ENCODE measurements at regions not wholly inside any gene's neighbourhood (a gene's known extent, or its start where the extent isn't known, plus 50 kb on each side); places are given as distances from the start of the nearest gene placed in this dataset.

- TF ChIP-seq, protein P1, sequence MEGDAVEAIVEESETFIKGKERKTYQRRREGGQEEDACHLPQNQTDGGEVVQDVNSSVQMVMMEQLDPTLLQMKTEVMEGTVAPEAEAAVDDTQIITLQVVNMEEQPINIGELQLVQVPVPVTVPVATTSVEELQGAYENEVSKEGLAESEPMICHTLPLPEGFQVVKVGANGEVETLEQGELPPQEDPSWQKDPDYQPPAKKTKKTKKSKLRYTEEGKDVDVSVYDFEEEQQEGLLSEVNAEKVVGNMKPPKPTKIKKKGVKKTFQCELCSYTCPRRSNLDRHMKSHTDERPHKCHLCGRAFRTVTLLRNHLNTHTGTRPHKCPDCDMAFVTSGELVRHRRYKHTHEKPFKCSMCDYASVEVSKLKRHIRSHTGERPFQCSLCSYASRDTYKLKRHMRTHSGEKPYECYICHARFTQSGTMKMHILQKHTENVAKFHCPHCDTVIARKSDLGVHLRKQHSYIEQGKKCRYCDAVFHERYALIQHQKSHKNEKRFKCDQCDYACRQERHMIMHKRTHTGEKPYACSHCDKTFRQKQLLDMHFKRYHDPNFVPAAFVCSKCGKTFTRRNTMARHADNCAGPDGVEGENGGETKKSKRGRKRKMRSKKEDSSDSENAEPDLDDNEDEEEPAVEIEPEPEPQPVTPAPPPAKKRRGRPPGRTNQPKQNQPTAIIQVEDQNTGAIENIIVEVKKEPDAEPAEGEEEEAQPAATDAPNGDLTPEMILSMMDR (IDR thresholded peaks at IDR 0.05; ENCODE audit: insufficient read depth, low read length, missing control alignments), result no peak
- ChIA-PET CTCF (no interaction called here), POLR2A (no interaction called here)
- no peak overlapping the region for H3K4me3 ChIP-seq (ENCODE audit: low read depth, low read length)
- no peak for DNase-seq (ENCODE audit: low read depth, low spot score)
Measured at GRCh38 chr3:144466540-144466939, 494.9 kb downstream of the DIPK2A start.

DNA sequence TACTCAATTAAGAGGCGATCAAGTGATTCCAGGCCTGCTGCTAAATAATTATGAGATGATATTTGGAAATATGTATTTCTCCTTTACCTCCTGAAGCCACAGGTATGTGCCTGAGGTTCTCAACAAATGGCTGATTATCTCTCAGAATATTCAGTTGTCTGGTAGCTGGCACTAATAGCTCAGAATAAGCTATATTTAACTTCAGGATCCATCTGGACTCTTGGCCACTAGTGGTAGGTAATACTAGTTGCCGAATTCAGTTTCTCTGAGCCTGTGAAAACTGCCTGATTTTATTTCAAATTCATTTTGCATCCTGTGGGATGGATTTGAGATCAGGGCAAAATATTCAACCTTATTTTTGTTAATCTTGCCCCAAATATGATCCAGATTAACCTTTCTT, 499.0 kb downstream of the DIPK2A start:
- TF ChIP-seq, protein P1 (IDR thresholded peaks at IDR 0.05; ENCODE audit: insufficient read depth, low read length, missing control alignments), result no peak
- CTCF ChIA-PET, result no interaction called here

DNA sequence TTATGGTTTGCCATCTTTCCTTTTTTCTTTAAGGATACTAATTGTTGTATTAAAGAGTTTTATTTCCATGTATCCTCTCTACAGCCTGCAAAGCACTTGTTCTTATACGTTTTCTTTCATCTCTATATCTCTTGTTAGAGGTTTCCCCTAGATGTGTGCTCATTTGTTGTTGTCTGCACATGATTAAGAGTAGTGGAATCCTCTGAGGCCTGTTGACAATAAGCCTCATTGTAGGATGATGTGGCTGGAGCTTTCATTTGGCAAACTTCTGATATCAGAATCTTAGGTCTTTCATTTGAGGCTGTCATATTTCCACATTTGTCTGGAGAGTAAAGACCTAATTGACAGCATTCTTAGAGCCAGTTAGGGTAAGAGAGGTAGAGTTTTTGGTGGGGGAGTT, 506.0 kb downstream of the DIPK2A start:
- no peak for DNase-seq (ENCODE audit: low read depth, low spot score)
- H3K4me3 ChIP-seq (ENCODE audit: low read depth, low read length), result no peak overlapping the region
- POLR2A ChIA-PET, result no interaction called here
- TF ChIP-seq, protein P1 (IDR thresholded peaks at IDR 0.05; ENCODE audit: insufficient read depth, low read length, missing control alignments), result no peak
- CTCF ChIA-PET, result no interaction called here

More for the DNA sequence above, 499.0 kb downstream of the DIPK2A start:
- H3K4me3 ChIP-seq (ENCODE audit: low read depth, low read length), result no peak overlapping the region
- POLR2A ChIA-PET, result no interaction called here
- no peak for DNase-seq (ENCODE audit: low read depth, low spot score)

DNA sequence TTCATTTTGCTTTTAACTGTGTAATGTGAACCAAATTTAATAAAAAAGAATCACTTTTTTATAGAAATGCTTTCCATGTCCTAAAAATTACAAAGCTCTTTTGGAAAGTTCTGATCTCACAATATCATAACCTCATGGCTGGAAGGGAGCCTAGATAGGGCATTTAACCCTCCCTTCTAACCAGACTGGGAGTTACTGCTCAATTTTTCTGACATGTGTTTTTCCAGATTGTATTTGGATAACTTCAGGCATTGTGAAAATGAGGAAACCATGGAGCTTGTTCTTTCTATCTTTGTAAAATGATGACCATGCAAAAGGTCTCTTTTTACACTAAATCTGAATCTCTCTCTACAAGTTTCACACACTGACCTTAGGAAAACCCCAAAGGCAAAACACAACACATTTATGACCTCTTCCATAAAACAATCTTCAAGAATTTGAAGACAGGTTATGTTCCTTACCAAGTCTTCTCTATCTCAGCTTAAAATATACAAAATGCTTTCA, 508.8 kb downstream of the DIPK2A start:
- no peak for DNase-seq (ENCODE audit: low read depth, low spot score)
- TF ChIP-seq, protein P1 (IDR thresholded peaks at IDR 0.05; ENCODE audit: insufficient read depth, low read length, missing control alignments), result no peak
- ChIA-PET POLR2A (no interaction called here), CTCF (no interaction called here)
- no peak overlapping the region for H3K4me3 ChIP-seq (ENCODE audit: low read depth, low read length)

- TF ChIP-seq, protein P1 (IDR thresholded peaks at IDR 0.05; ENCODE audit: insufficient read depth, low read length, missing control alignments), result no peak
- no peak overlapping the region for H3K4me3 ChIP-seq (ENCODE audit: low read depth, low read length)
- ChIA-PET CTCF (no interaction called here), POLR2A (no interaction called here)
- no peak for DNase-seq (ENCODE audit: low read depth, low spot score)
Measured at GRCh38 chr3:144482876-144483275, 511.3 kb downstream of the DIPK2A start.

- POLR2A ChIA-PET, result no interaction called here
- H3K4me3 ChIP-seq (ENCODE audit: low read depth, low read length), result no peak overlapping the region
- no peak for DNase-seq (ENCODE audit: low read depth, low spot score)
- TF ChIP-seq, protein P1 (IDR thresholded peaks at IDR 0.05; ENCODE audit: insufficient read depth, low read length, missing control alignments), result no peak
- CTCF ChIA-PET, result no interaction called here
Measured at GRCh38 chr3:144487011-144487410, 515.4 kb downstream of the DIPK2A start.

All from AG04449 (cell line).